NT2/D1 (cell line): ENCODE measurements at regions not wholly inside any gene's neighbourhood (a gene's known extent, or its start where the extent isn't known, plus 50 kb on each side); places are given as distances from the start of the nearest gene placed in this dataset.

Source experiments
- SUZ12 ChIP-seq: IDR thresholded peaks from 2 replicates; pipeline ENCODE4 v1.6.1; 2011; ENCODE audit not compliant: insufficient read length, insufficient read depth; ENCODE audit errors: extremely low read depth
- YY1 ChIP-seq: IDR thresholded peaks from 2 replicates; pipeline ENCODE4 v1.6.1; 2011; ENCODE audit not compliant: insufficient read length, insufficient read depth

DNA sequence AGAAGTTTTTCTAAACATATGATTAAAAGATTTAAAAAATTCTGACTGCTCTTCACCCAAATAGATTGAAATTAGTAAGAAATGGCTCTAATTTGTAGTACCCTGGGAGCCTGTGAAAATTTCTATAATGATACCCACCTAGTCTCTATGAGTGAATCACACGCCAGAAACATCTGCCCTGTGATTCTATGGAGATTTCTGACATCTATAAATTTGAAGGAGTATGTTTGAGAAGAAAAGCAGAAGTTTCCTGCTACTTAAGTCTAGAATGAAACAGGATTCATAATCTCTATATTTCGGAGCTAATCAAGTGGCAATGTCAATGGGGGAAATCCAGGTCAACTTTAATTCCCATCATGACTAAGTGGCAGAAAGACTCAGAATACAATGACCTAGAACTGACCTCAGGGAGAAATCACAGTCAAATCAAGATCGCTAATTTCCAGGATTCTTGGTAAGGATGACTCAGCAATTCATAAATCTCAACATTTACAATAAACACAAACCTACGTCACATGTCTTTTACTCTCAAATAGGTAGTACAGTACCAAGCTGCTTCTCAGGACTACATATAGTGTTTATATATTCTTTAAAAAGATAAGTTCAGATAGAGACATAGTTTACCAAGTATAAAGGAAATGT lies 186.2 kb upstream of the TNFAIP3 start:
- TF ChIP-seq YY1, result no peak
- TF ChIP-seq SUZ12, result no peak
